VCaP (cell line): ENCODE measurements at regions not wholly inside any gene's neighbourhood (a gene's known extent, or its start where the extent isn't known, plus 50 kb on each side); places are given as distances from the start of the nearest gene placed in this dataset.
"Not testable (repeated sequence)": the region's sequence is repeated elsewhere in the genome, so short reads cannot be mapped to it uniquely, and the experiment has no call there.

ENCODE experiments used
- H3K27ac ChIP-seq: fragments of 450-650 bp; 2 replicates; pipeline ENCODE4 v1.5.1; 2017
- CTCF ChIP-seq: fragments of 450-650 bp; conservative IDR thresholded peaks from 2 replicates; pipeline ENCODE4 v1.5.1; 2017; ENCODE audit warnings: mild to moderate bottlenecking, moderate library complexity

GRCh38 chr1:116841569-116842344 lies 68.0 kb upstream of the PTGFRN start:
- TF ChIP-seq CTCF = no peak
- H3K27ac ChIP-seq = no peak overlapping the region

GRCh38 chr1:116842654-116843053 lies 67.1 kb upstream of the PTGFRN start:
- TF ChIP-seq CTCF = no peak; the same call in 1 of the 2 replicates
- no peak overlapping the region for H3K27ac ChIP-seq

DNA sequence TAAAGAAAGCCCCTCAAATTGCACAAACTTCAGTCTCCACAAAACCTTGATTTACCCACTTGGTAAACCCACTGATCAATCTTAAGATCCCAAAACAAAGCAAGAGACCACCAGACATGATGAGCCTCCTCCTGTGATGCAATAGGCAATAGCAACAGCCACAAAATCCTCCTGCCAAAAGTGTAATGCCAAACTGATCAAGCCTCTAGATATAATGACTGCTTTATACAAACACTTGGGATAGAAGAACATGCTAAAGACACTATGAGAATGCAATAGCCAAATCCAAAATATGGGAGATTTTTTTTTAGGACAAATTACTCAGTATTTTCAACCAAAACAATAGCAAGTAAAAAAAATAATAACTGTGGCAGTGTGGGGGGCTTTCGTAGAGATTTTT lies 64.9 kb upstream of the PTGFRN start:
- TF ChIP-seq CTCF = no peak
- H3K27ac ChIP-seq = no peak overlapping the region

DNA sequence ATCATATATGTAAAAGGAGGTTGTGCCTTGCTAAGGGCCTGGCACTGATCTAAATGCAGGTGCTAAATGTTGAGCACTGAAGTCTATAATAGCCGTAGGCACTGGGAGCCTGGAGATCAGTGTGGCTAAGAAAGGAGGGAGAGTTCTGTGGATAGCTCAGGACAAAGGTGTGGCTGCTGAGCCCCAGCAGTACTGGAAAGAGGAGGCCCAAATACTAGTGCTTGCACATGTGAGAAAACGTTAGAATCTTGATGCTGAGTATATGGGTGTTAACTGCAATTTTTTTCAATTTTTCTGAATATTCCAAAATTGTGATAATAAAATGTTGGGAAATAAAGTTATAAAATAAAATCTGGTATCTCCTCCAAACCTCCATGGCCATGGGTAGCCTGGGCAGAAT lies 62.5 kb upstream of the PTGFRN start:
- no peak overlapping the region for H3K27ac ChIP-seq
- no peak for TF ChIP-seq CTCF

DNA sequence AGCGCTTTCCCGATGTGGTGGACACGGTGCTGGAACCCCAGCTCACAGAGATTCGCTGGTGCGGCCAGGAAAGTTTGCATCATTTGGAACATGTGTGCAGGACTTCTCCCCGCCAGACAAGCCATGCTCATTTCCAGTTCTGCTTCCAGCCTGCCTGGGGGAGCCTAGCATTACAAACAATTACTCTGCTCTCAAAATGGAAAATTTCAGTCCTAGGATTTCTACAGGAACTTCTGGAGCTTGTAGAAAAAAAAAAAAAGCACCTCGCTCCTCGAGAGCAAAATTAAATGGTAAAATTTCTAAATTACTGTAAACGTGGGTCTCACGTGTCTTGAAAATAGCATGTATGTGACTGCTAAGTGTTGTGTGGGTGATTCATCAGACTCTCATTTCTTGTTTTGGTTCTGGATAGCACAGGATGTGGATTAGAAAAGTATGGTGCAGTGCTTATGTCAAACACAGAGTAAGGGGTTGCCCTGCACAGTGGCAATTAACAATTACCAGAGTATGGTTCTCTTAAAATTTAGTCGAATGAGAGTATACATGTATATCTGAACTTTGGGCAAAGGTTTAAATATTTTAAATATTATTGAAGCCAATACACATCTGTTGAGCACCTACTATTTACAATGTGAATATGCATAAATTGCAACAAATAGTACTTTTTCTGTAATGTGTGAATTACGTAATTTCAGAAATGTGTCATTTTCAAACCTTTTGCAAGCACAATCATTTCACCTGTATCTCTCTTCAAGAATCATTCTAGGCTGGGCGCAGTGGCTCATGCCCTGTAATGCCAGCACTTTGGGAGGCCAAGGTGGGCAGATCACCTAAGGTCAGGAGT lies 61.8 kb upstream of the PTGFRN start:
- H3K27ac ChIP-seq = no peak overlapping the region
- TF ChIP-seq CTCF = no peak

DNA sequence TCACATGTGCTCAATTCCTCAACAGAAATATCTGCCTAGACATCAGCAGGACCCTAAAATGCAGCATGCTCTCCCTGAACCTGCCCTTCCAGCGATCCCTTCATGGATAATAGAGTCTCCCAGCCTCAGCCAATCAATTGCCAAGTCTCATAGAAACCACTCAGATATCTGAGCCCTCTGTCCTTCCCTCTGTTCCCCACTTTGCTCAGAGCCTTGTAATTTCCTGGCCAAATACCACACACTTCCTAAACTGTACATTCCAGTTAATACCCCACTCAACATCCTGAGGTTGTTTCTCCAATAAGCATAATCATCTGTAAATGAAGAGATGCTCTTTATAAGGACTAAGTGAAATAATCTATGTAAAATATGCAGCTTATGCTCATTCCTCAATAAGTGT lies 59.3 kb upstream of the PTGFRN start:
- H3K27ac ChIP-seq = no peak overlapping the region
- no peak for TF ChIP-seq CTCF

DNA sequence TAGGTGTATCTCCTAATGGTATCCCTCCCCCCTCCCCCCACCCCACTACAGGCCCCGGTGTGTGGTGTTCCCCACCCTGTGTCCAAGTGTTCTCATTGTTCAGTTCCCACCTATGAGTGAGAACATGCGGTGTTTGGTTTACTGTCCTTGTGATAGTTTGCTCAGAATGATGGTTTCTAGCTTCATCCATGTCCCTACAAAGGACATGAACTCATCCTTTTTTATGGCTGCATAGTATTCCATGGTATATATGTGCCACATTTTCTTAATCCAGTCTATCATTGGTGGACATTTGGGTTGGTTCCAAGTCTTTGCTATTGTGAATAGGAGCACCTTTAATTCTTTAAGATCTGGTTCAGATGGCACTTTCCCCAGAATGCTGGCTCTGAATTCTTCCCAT lies 58.5 kb upstream of the PTGFRN start:
- not testable (repeated sequence) for H3K27ac ChIP-seq

GRCh38 chr1:116851846-116852245 lies 57.9 kb upstream of the PTGFRN start:
- TF ChIP-seq CTCF = no peak
- H3K27ac ChIP-seq = no peak overlapping the region
